Ishikawa (cell line): ENCODE measurements at regions not wholly inside any gene's neighbourhood (a gene's known extent, or its start where the extent isn't known, plus 50 kb on each side); places are given as distances from the start of the nearest gene placed in this dataset.

Experiments
- CEBPB ChIP-seq: IDR thresholded peaks from 2 replicates; pipeline ENCODE4 v1.6.1; 2012
- CREB1 ChIP-seq: IDR thresholded peaks from 2 replicates; pipeline ENCODE4 v1.6.1; 2012; ENCODE audit warnings: low read depth
- EGR1 ChIP-seq: IDR thresholded peaks from 2 replicates; pipeline ENCODE4 v1.6.1; 2012
- EP300 ChIP-seq: IDR thresholded peaks from 2 replicates; pipeline ENCODE4 v1.6.1; 2012; ENCODE audit warnings: borderline replicate concordance
- FOXM1 ChIP-seq: IDR thresholded peaks from 2 replicates; pipeline ENCODE4 v1.6.1; 2012; ENCODE audit warnings: low read depth, borderline replicate concordance
- MAX ChIP-seq: IDR thresholded peaks from 2 replicates; pipeline ENCODE4 v1.6.1; 2012
- NFIC ChIP-seq: IDR thresholded peaks from 2 replicates; pipeline ENCODE4 v1.6.1; 2012
- RAD21 ChIP-seq: IDR thresholded peaks from 2 replicates; pipeline ENCODE4 v1.6.1; 2012; ENCODE audit warnings: low read depth
- REST ChIP-seq: IDR thresholded peaks from 2 replicates; pipeline ENCODE4 v1.6.1; 2012; ENCODE audit warnings: low read depth, mild to moderate bottlenecking
- TAF1 ChIP-seq: IDR thresholded peaks from 2 replicates; pipeline ENCODE4 v1.6.1; 2012; ENCODE audit warnings: low read depth, mild to moderate bottlenecking
- TCF12 ChIP-seq: IDR thresholded peaks from 2 replicates; pipeline ENCODE4 v1.6.1; 2012; ENCODE audit warnings: low read depth
- TEAD4 ChIP-seq: IDR thresholded peaks from 2 replicates; pipeline ENCODE4 v1.6.1; 2012
- USF1 ChIP-seq: IDR thresholded peaks from 2 replicates; pipeline ENCODE4 v1.6.1; 2012
- YY1 ChIP-seq: IDR thresholded peaks from 2 replicates; pipeline ENCODE4 v1.6.1; 2012; ENCODE audit warnings: low read depth
- ZBTB7A ChIP-seq: IDR thresholded peaks from 2 replicates; pipeline ENCODE4 v1.6.1; 2012; ENCODE audit warnings: low read depth

- TF ChIP-seq RAD21, result no peak
- TF ChIP-seq TEAD4, result no peak
- TF ChIP-seq TCF12, result no peak
- no peak for TF ChIP-seq MAX
- TF ChIP-seq USF1, result no peak
- TF ChIP-seq NFIC, result no peak
- no peak for TF ChIP-seq FOXM1
- TF ChIP-seq YY1, result no peak
- no peak for TF ChIP-seq EGR1
- no peak for TF ChIP-seq EP300
- no peak for TF ChIP-seq CEBPB
- no peak for TF ChIP-seq REST
- no peak for TF ChIP-seq TAF1
- TF ChIP-seq CREB1, result no peak
- TF ChIP-seq ZBTB7A, result no peak
These were observed 277.5 kb upstream of the CDIN1 start for GRCh38 chr15:36301947-36302346.

GRCh38 chr15:36313021-36313420, 266.4 kb upstream of the CDIN1 start:
- TF ChIP-seq NFIC (no peak), TAF1 (no peak), EGR1 (no peak), USF1 (no peak), TEAD4 (no peak), CEBPB (no peak), EP300 (no peak), RAD21 (no peak), FOXM1 (no peak), TCF12 (no peak), MAX (no peak), REST (no peak)

- TF ChIP-seq NFIC (no peak), EP300 (no peak), TAF1 (no peak), CREB1 (no peak), RAD21 (no peak), ZBTB7A (no peak), TCF12 (no peak), TEAD4 (no peak), CEBPB (no peak), EGR1 (no peak), USF1 (no peak), YY1 (no peak)
These were observed 265.6 kb upstream of the CDIN1 start for GRCh38 chr15:36313736-36314280.

- no peak for TF ChIP-seq YY1
- TF ChIP-seq CEBPB, result no peak
- TF ChIP-seq TCF12, result no peak
- TF ChIP-seq RAD21, result no peak
- no peak for TF ChIP-seq ZBTB7A
- no peak for TF ChIP-seq EGR1
- TF ChIP-seq USF1, result no peak
- TF ChIP-seq NFIC, result no peak
- TF ChIP-seq FOXM1, result no peak
- no peak for TF ChIP-seq REST
These were observed 263.8 kb upstream of the CDIN1 start for GRCh38 chr15:36315649-36316048.
